NCI-H524 (cell line): ENCODE measurements at regions not wholly inside any gene's neighbourhood (a gene's known extent, or its start where the extent isn't known, plus 50 kb on each side); places are given as distances from the start of the nearest gene placed in this dataset.

Experiments
- DNase-seq, 2 experiments: peaks; one replicate each; lab custom pipeline; 2025; lab: John Stamatoyannopoulos, UW

DNA sequence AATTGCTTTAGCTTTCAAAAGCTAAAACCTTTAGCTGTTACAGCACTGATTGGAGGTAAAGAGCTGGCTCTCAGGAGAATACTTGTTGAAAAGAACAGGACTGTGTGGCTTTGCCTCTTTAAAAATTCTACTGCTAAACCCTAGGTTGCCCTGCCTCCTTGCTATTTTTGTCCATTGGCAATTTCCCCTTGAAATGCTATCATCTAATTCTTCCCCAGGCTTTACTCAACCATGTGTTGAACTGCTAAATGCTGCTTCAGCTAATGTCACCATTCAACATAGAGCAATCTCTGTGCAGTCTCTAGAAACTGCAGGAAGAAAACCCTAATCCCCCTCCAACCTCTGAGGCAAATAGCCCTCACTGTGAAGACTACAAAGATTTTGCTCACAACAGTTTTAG lies 203.7 kb upstream of the ARX start:
- no peak for DNase-seq

DNA sequence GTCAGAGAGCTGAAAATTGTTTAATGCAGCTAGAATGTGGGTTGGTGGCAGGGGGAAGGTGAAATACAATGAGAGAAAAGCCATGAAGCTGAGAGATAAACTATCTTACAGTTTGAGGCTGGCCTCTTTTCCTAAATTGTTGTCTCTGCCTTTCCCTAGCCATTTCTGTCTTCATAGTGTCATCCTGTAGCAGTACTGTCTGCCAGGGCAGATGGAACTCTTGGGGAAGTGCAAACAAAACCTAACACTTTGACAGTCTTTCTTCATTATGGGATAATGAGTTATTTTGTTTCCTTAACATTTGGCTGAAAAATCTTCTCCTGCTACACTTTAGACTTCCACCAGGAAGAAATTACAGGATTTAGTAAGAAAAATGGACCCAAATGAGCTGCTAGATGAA lies 197.8 kb upstream of the ARX start:
- no peak for DNase-seq

DNA sequence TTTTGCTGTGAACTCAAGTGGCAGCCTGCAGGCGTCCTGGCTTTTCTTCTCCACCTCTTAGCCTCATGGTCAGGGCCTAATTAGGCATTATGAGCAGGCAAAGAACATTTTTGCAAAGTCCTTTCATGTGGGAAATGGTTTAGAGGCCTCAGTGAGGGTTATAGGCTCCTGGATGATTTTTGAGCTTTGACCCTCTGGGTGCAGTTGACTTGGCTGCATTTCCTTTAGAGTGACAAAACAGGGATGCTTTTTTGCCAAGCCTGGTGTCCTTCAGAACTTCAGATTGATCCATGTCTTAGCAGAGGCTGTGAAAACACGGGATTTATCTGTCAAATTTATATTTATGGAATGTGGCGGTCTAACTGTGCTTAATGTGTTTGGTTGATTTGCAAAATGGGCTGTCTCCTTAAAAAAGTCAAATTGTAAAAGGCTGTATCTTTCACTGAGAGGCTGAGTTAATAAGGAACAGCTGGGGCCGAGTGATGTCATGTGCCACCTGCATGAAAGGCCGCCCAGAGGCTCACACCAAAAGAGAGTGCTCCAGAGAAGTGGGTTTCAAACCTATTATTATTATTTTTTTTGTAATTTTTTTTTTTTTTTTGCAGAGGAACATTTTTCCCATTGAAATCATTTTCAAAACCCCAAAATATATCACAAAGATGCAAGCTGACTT lies 192.2 kb upstream of the ARX start:
- DNase-seq, result no peak

DNA sequence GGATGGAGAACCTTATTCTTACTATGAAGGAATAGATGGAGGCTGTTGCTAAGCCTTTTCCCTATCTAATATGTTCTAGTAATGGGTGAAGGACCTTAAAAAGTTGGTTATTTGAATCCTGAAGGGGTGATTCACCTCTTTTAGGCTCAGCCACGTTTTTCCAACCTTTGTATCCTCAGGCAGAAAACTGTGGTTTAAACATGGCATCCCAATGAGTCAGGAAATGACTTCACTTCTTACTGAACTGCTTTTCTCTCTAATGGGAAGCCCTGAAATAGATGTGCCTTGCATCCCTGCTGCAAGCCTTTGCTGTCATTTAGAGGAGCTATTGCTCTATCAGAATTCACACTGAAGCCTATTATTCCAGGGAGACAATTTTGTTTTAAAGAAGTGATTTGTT lies 191.0 kb upstream of the ARX start:
- no peak for DNase-seq

DNA sequence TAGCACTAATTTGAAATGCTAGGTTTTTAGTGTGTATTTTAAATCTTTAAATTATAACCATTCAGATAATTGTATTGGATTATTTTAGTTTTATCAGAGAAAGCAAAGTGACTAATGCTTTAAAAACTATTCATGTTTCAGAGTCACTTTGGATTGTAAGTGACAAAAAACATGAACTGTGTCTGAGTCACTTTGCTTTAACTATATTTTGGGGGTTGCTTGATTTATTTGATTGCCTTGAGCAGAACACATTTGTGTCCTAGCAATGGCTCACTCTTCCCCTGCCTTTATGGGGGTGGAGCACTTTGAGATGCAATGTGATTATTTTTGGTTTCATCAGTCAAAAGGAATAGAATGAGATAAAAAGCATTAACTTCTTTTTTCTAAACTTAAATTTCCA lies 188.4 kb upstream of the ARX start:
- DNase-seq, result no peak

DNA sequence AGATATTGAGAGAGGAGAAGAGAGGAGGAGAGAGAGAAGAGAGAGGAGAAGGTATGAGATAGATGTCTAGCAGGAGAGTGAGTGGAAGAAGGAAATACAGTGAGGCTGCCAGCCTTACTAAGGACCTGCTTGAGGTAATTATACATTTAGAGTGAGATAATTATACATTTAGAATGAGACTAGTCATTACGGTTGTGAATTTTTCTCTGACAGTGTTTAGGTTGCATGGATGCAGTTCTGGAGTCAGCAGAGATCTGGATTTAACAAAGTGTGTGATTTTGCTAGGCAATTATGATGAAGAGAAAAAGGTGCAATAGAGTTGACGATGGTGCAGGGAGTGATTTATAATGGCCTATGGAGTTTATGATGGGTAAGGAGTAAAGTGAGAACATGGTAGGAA lies 187.1 kb upstream of the ARX start:
- no peak for DNase-seq

DNA sequence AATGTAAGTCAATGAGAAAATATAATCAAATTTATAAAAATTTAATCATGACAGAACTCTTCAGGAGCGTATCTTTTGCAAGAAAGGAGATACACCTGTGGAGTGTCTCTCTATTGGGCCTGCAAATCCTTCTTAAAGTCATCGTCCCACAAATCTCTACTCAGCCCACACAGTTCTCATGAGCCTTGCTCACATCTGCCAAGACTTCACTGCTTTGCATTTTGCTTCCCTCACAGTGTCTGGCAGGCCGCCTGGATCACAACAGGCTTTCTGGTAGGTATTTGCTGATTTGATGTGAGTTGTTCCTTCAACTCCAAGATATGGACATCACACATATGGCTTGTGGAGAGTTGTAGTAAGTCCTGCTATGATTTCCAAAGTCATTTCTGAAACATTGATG lies 183.1 kb upstream of the ARX start:
- no peak for DNase-seq

DNA sequence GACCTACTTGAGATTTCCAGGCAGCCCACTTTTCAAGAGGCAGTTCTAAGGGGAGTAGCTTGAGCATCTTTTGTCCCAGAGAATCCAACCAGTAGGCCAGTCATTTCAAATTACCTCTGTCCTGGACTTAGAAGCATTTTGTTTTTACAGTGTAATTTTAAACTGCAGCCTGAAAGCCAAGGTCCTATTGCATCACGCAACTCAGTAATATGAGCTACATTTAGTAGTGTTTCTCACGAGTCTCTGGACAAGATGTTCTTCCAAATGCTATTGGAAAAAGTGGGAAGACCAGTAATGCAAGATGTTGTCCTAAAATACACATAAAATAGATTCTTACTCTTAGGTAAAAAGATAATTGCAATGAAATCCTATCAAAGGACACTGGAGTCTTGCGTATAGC lies 182.5 kb upstream of the ARX start:
- DNase-seq, result no peak

DNA sequence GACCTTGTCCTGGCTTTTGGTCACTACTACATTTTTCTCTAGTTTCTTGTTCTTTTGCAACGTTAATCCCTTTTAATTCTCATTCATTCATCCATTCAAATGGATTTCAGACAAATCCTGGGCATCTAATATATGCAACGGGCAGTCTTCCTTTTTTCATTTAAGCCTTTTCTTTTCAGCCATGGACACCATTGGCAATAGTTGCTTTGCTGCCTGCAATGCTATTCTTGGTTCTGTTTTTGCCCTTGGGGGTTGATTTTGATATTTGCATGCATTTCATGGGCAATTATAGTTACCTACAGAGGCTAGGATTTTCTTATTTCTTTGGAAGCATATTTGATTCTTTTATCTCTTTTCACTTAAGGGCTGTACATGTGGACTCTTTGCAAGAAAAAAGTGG lies 180.5 kb upstream of the ARX start:
- DNase-seq, result no peak

DNA sequence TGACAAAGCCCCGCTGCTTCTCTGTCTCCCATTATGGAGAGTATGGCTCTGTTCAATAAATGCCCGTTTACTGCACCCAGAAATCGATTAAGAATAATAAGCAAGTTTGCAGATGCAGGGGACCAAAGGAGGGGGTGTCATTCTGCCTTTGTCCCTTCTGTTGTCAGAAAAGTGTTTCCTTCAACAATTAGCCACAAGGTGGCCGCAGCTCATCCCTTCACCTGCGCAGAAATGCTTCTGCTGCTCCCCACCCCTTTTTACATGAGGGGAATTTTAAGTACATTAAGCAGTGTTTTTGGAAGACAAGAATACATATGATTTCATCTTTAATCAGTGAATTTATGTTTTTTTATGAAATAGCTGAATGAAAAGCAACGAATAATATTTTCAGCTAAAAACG lies 175.6 kb upstream of the ARX start:
- DNase-seq, result peak in 1 of 2 experiments; percentile 3

DNA sequence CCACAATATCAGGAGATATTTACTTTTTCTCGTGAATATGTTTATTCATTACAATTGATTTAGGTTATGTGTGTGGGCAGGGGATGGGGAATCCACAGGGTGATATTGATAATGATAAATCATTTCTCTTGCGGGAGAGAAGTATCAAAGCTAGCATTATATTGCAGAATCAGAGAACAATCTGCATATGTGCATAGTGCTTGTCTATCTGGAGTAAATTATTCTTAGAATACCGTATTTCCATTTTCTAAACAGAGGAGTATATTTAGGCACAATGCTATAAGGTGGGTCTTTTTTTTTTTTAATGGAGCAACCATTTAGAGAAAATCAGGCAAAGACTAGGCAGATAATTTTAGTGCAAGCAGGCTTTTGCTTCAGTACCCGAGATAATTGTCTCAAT lies 166.0 kb upstream of the ARX start:
- DNase-seq, result no peak

DNA sequence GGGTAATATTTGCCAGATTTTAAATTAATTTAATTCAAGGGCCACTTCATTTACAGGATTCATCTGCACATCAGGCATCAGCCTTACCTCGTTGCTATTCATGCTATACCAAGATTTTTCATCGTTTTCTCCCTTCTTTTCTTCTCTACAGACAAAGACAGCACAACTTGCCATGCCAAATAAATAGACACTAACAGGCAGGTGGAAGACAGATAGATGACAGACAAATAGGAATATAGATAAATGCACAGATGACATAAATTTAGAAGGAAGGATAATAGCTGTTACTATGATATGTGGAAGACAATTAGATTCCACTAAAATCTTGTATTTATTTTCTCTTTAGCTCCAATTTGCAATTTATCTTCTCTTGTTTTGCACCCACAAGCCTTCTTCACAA lies 164.5 kb upstream of the ARX start:
- DNase-seq, result no peak

DNA sequence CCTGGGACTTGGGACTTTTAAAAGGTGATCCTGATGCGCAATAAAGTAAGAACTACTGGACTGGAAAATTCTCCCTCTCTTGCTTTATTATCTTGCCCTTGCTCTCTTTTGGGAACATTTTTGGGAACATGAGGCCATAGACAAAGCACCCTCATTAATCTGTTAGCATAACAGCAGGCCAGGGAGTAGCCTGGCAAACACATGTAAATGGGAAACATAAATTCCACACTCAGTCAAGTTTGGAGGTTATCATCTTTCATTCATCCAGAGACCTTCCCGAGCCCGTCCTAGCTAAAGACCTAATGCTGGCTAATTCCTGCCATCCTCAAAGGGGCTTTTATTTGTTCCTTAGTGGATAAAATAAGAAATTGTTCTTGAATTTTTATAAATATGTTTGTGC lies 162.8 kb upstream of the ARX start:
- DNase-seq, result no peak

DNA sequence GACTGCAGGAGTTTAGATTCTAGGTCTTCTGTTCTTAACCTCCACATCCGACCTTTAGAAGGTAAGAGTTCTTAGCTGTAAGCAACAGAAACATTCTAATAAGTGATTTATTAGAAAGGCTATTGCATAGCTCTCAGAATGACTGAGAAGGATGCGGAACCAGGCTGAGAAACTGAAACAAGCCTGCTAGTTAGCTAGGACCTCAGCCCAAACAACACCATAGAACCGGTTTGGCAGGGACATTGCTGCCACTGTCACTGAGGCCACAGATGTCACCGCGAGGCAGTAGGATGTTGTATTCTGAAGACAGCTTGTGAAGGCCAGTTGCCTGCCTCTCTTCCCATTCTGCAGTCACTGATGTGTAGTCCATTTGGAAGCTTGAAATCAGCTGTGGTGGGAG lies 160.0 kb upstream of the ARX start:
- no peak for DNase-seq

DNA sequence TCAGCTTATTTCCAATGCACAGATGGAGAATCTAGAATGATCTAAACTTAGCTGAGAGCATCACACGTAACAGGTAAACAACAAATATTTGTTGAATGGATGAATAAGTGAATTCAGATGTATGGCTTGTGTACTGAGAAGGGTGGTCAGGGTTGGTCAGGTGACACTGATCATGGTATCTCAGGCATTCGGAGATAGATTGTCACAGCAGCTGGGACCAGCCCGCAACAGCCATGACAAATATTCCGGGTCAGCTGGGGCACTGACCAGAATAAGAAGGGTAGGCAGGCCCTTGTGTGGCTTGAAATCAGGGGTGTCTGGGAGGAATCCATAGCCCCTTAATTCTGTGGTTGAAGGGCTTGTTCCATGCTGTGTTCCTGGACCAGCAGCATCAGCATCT lies 159.4 kb upstream of the ARX start:
- DNase-seq, result no peak

DNA sequence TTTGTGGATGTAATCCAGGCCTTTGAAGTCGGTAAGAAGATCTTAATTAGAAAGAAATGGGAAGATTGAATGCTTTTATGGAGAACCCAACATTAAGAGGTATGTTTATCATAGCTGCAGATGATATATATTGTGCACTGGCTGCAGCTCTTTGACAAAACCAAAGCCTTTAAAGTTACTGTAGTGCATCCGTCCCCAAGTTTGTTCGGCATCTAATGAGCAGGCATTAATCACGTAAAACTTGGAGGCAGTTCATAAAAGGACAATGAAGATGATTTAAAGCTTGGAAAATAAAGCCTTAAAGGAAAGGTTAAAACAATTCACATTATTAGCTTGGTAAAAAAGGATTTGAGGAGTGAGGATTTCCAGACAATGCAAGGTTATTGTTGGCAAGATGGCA lies 150.8 kb upstream of the ARX start:
- no peak for DNase-seq

DNA sequence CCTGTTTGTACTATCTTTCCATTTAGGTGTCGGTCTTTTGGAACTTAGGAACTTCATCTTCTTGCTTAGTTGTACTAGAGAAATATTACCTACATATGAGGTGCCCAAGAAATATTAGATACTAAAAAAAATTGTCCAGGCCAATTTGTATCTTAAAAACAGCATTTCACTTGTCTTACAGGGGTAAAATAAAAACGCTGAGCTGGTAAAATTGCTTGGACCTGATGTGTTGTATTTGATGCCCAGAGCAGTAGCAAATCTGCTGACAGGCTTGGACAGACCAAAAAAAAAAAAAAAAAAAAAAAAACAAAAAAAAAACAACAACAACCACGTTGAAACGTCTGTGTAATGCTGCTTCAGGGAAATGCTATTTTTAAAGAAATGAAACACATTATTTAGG lies 150.4 kb upstream of the ARX start:
- no peak for DNase-seq

DNA sequence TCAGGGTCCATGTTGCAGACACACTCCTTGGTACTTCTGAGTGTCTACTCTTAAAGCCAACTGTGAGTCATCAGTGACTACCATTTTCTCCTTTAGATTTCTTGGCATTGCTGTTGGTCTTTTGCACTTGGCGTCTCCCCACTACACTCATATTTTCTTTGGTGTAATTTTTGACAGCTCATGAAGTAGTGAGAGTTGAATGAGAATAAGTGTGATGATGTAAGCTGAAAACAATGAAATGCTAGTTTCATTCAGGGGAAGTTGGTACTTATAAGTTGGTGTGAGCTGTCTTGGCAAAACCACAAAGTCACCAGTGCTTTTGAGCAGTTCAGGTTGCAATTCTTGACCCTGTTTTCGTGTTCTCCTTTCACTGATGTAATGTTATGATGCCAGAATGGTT lies 142.9 kb upstream of the ARX start:
- no peak for DNase-seq

DNA sequence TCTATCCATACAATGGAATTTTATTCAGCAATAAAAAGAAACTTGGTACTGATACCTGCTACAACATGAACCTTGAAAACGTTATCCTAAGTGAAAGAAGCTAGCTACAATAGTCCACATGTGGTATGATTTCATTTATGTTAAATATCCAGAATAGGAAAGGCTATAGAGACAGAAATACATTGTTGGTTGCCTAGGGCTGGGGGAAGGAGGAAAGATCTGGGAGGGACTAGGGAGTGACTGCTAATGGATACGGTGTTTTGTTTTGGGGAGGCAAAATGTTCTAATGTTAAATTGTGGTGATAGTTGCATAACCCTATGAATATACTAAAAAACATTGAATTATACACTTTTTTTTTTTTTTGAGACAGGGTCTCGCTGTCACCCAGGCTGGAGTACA lies 141.1 kb upstream of the ARX start:
- DNase-seq, result no peak

DNA sequence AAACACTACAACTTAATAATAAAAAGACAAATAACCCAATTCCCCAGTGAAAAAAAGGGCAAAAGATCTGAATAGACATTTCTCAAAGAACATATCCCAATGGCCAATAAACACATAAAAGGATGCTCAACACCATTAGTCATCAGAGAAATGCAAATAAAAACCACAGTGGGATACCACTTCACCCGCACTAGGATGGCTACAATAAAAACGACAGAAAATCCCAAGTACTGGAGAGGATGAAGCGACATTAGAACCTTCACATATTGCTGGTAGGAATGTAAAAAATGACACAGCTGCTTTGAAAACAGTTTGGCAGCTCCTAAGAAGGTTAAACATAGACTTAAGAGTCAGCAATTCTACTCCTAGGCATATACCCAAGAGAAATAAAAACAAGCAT lies 140.6 kb upstream of the ARX start:
- DNase-seq, result no peak

DNA sequence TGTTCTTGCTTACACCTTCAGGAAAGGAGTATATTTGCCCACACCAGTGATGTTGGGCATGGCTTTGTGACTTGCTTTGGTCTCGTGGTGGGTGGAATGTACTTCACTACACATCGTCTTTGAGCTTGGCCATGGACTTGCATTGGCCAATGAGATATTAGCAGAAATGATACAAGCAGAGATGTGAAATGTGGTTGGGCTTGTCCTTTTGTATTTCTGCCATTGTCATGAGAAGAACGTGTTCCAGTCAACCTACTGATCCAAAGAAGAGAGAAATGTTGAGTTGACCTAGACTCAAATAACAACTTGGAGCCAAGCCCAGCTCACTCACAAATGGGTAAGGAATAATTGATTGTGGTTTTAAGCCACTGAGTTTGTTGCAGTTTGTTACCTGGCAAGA lies 138.4 kb upstream of the ARX start:
- no peak for DNase-seq

DNA sequence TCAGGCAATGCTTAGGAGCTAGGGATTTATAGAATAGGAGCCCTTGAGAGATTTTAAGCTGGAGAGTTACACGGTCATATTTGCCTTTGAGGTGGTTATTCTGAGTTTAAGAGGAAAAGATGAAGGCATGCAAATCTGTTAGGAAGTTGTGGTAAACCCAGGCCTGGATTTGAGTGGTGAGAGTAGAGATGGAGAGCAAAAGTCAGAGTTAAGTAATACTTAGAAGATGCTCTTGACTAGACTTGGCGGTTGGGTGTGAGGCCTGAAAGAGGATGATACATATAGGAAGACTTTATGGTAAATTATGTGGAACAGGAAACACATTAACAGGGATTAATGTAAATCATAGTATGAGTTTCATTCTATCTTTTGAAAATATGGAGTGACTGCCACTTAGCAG lies 136.0 kb upstream of the ARX start:
- no peak for DNase-seq

DNA sequence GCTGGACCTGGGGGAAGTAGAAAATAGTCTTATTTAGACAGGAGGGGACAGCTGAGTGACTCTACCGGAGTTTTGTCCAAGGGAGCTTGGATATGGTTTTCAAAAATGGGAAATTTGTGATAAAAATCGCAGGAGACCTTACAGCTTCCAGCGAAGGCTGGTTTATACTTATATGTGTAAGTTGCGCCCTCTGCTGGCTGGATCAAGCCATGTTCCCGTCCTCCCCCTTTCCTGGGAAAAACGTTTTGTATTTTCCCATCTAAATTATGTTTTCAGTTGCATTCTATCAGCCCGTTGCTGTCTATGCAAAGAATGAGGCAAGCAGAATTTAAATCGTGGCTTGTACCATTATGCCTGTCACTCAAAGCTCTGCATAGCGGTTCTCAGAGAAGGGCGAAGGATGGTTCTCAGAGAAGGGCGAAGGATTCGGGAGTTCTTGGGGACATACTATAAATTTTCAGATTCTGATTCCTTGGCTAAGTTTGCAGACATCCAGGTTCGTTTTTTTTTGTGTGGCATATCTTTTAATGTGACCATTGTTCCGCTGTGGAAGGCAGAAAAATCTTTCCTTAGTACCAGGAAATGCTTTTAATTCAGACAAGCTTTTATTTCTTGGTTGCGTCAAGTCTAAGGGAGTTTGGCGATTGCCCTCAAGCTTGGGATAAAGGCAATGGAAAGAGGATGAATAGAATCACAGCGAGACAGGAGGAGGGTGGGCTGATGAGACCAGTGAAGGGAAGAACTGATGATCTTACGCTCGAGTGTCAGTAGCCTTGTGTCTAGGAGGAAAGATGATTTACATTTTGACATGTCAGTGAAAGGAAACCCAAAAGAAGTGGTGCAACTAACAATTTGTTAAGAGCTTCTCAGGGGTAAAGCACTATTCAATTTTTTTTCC lies 128.5 kb upstream of the ARX start:
- DNase-seq, result peak; percentile 24 to 55

DNA sequence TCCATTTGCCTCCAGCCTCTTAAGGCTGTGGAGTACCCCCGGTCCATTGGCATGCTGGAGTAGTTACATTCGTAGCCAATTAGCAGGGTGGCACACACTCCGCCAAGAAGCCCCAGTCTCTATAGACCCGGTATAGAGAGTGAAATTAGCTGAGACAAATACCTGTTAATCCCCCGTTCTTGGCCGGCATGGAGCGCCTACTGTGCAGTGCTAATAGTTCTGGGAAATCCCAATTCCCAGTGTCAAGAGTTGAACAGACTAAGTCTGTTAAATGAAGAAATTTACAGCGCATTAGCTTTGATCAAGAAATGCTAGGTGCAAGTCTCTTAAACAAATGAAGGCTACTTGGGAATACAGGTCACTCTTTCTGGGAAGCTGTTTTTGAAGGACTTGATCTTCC lies 127.8 kb upstream of the ARX start:
- DNase-seq, result no peak
